ENCODE measurements at regions not wholly inside any gene's neighbourhood (a gene's known extent, or its start where the extent isn't known, plus 50 kb on each side); places are given as distances from the start of the nearest gene placed in this dataset.

- POLR2A ChIA-PET (ENCODE audit: partially characterized antibody) = no interaction called here
- H3K4ac ChIP-seq (replicated peaks; ENCODE audit: insufficient read length, low read depth, low read length) = no peak overlapping the region
- TF ChIP-seq CHD7 (IDR thresholded peaks at IDR 0.05; ENCODE audit: insufficient replicate concordance, low read length) = no peak
These were observed 53.3 kb upstream of the NCOA3 start for GRCh38 chr20:47448429-47448828.

More at GRCh38 chr20:47448429-47448828, 53.3 kb upstream of the NCOA3 start:
- Histone ChIP-seq H3K9me3 (ENCODE audit: insufficient read depth in 2 of 2, low read depth in 1 of 2, low read length in 1 of 2) (no peaks in the 10 kb centered on the region), H2BK5ac (ENCODE audit: low read depth, low read length) (no peak overlapping the region), H2AFZ (ENCODE audit: low read length) (no peak overlapping the region), H4K91ac (replicated peaks; ENCODE audit: insufficient read length, low read length) (no peak overlapping the region), H3K79me1 (ENCODE audit: low read depth, low read length) (no peaks in the 10 kb centered on the region), H3K56ac (replicated peaks; ENCODE audit: insufficient read length, low read depth, low read length) (no peak overlapping the region), H2BK120ac (replicated peaks; ENCODE audit: low read depth, low read length) (no peak overlapping the region), H2BK12ac (ENCODE audit: low read depth, low read length) (no peak overlapping the region), H2BK20ac (ENCODE audit: low read length) (no peak overlapping the region), H3K23me2 (ENCODE audit: low read depth, low read length) (no peaks in the 10 kb centered on the region), H3K23ac (ENCODE audit: insufficient read length) (no peak overlapping the region), H3K14ac (ENCODE audit: insufficient read length) (no peak overlapping the region), H3K4me1 (replicated peaks in 1 of 4; ENCODE audit: control insufficient read depth in 3 of 4, insufficient read depth in 4 of 4, low read length in 3 of 4) (no peaks in the 10 kb centered on the region), H3K9ac (replicated peaks in 1 of 4; ENCODE audit: extremely low read depth in 1 of 4, low read depth in 3 of 4, low read length in 3 of 4) (no peak overlapping the region), H3K4me2 (ENCODE audit: insufficient read depth in 1 of 2, low read depth in 2 of 2, low read length in 2 of 2) (no peak overlapping the region), H2AK5ac (ENCODE audit: low read depth, low read length) (no peak overlapping the region), H4K20me1 (replicated peaks in 1 of 2; ENCODE audit: control insufficient read depth in 1 of 2, insufficient read depth in 2 of 2, low read length in 2 of 2) (no peaks in the 10 kb centered on the region), H3K18ac (ENCODE audit: extremely low read depth, low read length) (no peak overlapping the region), H3K4me3 (ENCODE audit: extremely low read depth in 1 of 4, insufficient read depth in 2 of 4, low read depth in 3 of 4, low read length in 4 of 4) (no peak overlapping the region), H3K27ac (ENCODE audit: low read depth, low read length) (no peak overlapping the region), H4K8ac (ENCODE audit: extremely low read depth, insufficient read depth, low read length) (no peak overlapping the region), H3K79me2 (ENCODE audit: control insufficient read depth in 1 of 2, insufficient read depth in 2 of 2, low read length in 2 of 2) (no peaks in the 10 kb centered on the region), H3K36me3 (ENCODE audit: control insufficient read depth in 2 of 4, insufficient read depth in 4 of 4, low read length in 3 of 4) (no peaks in the 10 kb centered on the region), H3K27me3 (replicated peaks in 1 of 4; ENCODE audit: control insufficient read depth in 3 of 4, extremely low read depth in 1 of 4, insufficient read depth in 3 of 4, low read length in 3 of 4) (no peaks in the 10 kb centered on the region), H4K5ac (ENCODE audit: insufficient read length, low read depth, low read length) (no peak overlapping the region), H2BK15ac (ENCODE audit: low read length) (no peak overlapping the region)
- no peak for DNase-seq (ENCODE audit: low read depth in 1 of 2, low spot score in 2 of 2)
- no peak for FAIRE-seq
- WGBS, 2 experiments (ENCODE audit: extremely low coverage in 1 of 2, insufficient coverage in 1 of 2, insufficient read length in 1 of 2, insufficient replicate concordance in 2 of 2, low coverage in 1 of 2, low lambda C conversion rate in 2 of 2, missing lambda C conversion rate in 1 of 2) = 83% methylated on average over 4 of the region's 4 CpGs; no CpG with 5 or more reads in 1 of the 2 experiments
- CTCF ChIA-PET (ENCODE audit: partially characterized antibody) = interaction anchor here (0.8 kb wide), 1 partner anchor 15 kb away, joined by 3 read pairs; no protein-coding TSS in a partner anchor
